ENCODE measurements at regions not wholly inside any gene's neighbourhood (a gene's known extent, or its start where the extent isn't known, plus 50 kb on each side); places are given as distances from the start of the nearest gene placed in this dataset.

DNA sequence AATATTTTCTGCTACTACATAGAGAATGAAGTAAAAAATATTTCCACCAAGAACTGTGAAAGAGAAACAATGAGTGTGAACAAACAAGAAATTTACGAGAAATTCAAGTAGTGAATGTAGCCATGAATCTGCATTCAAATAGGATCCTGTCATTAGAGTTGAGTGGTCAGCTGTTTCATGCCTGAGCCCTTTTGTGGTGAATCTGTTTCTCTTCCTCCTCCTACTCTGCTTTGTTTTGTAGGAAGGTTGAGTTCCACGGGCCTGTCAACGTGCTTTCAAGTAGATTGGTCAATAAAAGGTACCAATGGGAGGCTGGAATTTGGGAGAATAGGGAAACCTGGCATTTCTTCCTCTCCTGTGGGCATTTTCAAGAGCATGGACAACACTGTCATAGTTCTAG lies 1749.6 kb upstream of the FLRT2 start:
- TF ChIP-seq, protein P1, sequence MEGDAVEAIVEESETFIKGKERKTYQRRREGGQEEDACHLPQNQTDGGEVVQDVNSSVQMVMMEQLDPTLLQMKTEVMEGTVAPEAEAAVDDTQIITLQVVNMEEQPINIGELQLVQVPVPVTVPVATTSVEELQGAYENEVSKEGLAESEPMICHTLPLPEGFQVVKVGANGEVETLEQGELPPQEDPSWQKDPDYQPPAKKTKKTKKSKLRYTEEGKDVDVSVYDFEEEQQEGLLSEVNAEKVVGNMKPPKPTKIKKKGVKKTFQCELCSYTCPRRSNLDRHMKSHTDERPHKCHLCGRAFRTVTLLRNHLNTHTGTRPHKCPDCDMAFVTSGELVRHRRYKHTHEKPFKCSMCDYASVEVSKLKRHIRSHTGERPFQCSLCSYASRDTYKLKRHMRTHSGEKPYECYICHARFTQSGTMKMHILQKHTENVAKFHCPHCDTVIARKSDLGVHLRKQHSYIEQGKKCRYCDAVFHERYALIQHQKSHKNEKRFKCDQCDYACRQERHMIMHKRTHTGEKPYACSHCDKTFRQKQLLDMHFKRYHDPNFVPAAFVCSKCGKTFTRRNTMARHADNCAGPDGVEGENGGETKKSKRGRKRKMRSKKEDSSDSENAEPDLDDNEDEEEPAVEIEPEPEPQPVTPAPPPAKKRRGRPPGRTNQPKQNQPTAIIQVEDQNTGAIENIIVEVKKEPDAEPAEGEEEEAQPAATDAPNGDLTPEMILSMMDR (IDR thresholded peaks at IDR 0.05) = no peak
- no peak for TF ChIP-seq POLR2AphosphoS5 (IDR thresholded peaks at IDR 0.05)

All from upper lobe of left lung (tissue), 4 donors.